ENCODE measurements at regions not wholly inside any gene's neighbourhood (a gene's known extent, or its start where the extent isn't known, plus 50 kb on each side); places are given as distances from the start of the nearest gene placed in this dataset.

DNA sequence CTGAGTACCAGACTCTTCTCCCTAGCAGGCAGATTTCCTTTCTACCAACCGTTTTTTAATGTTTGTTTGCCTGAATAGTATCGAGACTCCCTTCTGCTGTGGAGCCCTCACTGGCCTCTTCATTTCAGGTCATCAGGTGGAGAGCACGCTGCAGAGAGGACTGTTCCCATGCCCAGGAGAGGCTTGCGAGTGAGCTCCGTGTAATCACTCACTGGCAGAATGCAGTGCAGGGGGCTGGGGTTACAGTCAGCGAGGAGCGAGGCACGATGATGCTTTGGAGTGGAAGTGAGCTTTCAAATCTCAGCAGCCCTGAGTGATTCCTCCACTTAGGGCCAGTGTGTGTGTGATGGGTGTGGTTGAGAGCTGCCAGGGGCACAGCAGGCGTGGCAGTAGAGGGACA lies 385.2 kb downstream of the SHQ1 start:
- Histone ChIP-seq H3K9ac (replicated peaks in 1 of 4; ENCODE audit: extremely low read depth in 1 of 4, low read depth in 3 of 4, low read length in 3 of 4) (no peak overlapping the region), H3K79me2 (ENCODE audit: control insufficient read depth in 1 of 2, insufficient read depth in 2 of 2, low read length in 2 of 2) (no peaks in the 10 kb centered on the region), H3K79me1 (ENCODE audit: low read depth, low read length) (no peaks in the 10 kb centered on the region), H4K91ac (replicated peaks; ENCODE audit: insufficient read length, low read length) (no peak overlapping the region), H2AFZ (ENCODE audit: low read length) (no peak overlapping the region), H2AK5ac (ENCODE audit: low read depth, low read length) (no peak overlapping the region), H4K8ac (ENCODE audit: extremely low read depth, insufficient read depth, low read length) (no peak overlapping the region), H3K14ac (ENCODE audit: insufficient read length) (no peak overlapping the region), H3K18ac (ENCODE audit: extremely low read depth, low read length) (no peak overlapping the region), H3K27ac (ENCODE audit: low read depth, low read length) (no peak overlapping the region), H4K20me1 (replicated peaks in 1 of 2; ENCODE audit: control insufficient read depth in 1 of 2, insufficient read depth in 2 of 2, low read length in 2 of 2) (no peaks in the 10 kb centered on the region), H2BK15ac (ENCODE audit: low read length) (no peak overlapping the region), H3K4ac (replicated peaks; ENCODE audit: insufficient read length, low read depth, low read length) (no peak overlapping the region), H3K23ac (ENCODE audit: insufficient read length) (no peak overlapping the region), H3K23me2 (ENCODE audit: low read depth, low read length) (no peaks in the 10 kb centered on the region), H3K9me3 (ENCODE audit: insufficient read depth in 2 of 2, low read depth in 1 of 2, low read length in 1 of 2) (no peaks in the 10 kb centered on the region), H3K4me3 (ENCODE audit: extremely low read depth in 1 of 4, insufficient read depth in 2 of 4, low read depth in 3 of 4, low read length in 4 of 4) (no peak overlapping the region), H3K4me1 (replicated peaks in 1 of 4; ENCODE audit: control insufficient read depth in 3 of 4, insufficient read depth in 4 of 4, low read length in 3 of 4) (no peaks in the 10 kb centered on the region), H2BK5ac (ENCODE audit: low read depth, low read length) (no peak overlapping the region), H3K4me2 (ENCODE audit: insufficient read depth in 1 of 2, low read depth in 2 of 2, low read length in 2 of 2) (no peak overlapping the region), H3K27me3 (replicated peaks in 1 of 4; ENCODE audit: control insufficient read depth in 3 of 4, extremely low read depth in 1 of 4, insufficient read depth in 3 of 4, low read length in 3 of 4) (no peaks in the 10 kb centered on the region; a peak in 1 of 7 replicates), H2BK20ac (ENCODE audit: low read length) (no peak overlapping the region), H3K56ac (replicated peaks; ENCODE audit: insufficient read length, low read depth, low read length) (no peak overlapping the region), H2BK120ac (replicated peaks; ENCODE audit: low read depth, low read length) (no peak overlapping the region), H3K36me3 (ENCODE audit: control insufficient read depth in 2 of 4, insufficient read depth in 4 of 4, low read length in 3 of 4) (no peaks in the 10 kb centered on the region; a peak in 1 of 8 replicates), H4K5ac (ENCODE audit: insufficient read length, low read depth, low read length) (no peak overlapping the region), H2BK12ac (ENCODE audit: low read depth, low read length) (no peak overlapping the region)
- 81% methylated on average over 9 of the region's 9 CpGs; no CpG with 5 or more reads in 1 of the 2 experiments for WGBS, 2 experiments (ENCODE audit: extremely low coverage in 1 of 2, insufficient coverage in 1 of 2, insufficient read length in 1 of 2, insufficient replicate concordance in 2 of 2, low coverage in 1 of 2, low lambda C conversion rate in 2 of 2, missing lambda C conversion rate in 1 of 2)
- DNase-seq (ENCODE audit: low read depth in 1 of 2, low spot score in 2 of 2) (no peak), FAIRE-seq (no peak)
- CTCF ChIA-PET (ENCODE audit: partially characterized antibody) = interaction anchor here (0.6 to 1.3 kb wide), 6 partner anchors 30 to 644 kb away, joined by 3 to 5 read pairs (median 3); no protein-coding TSS in a partner anchor
- POLR2A ChIA-PET (ENCODE audit: partially characterized antibody) = interaction anchor here (1.3 kb wide), 1 partner anchor 15 kb away, joined by 5 read pairs; no protein-coding TSS in a partner anchor
- no peak for TF ChIP-seq KDM5A (IDR thresholded peaks at IDR 0.05; ENCODE audit: low read length)
- TF ChIP-seq NANOG (IDR thresholded peaks at IDR 0.05; ENCODE audit: insufficient read depth, low read depth, low read length, poor library complexity, severe bottlenecking) = no peak
- TF ChIP-seq EGR1 (IDR thresholded peaks at IDR 0.05; ENCODE audit: borderline replicate concordance, low read depth, low read length) = no peak
- no peak for TF ChIP-seq TEAD4 (IDR thresholded peaks at IDR 0.05; ENCODE audit: low read depth, low read length)
- no peak for TF ChIP-seq SP1 (IDR thresholded peaks at IDR 0.05; ENCODE audit: low read depth, low read length)
- no peak for TF ChIP-seq ASH2L (IDR thresholded peaks at IDR 0.05; ENCODE audit: low read length)
- no peak for TF ChIP-seq JUND (IDR thresholded peaks at IDR 0.05; ENCODE audit: low read length)
- TF ChIP-seq, protein P1, sequence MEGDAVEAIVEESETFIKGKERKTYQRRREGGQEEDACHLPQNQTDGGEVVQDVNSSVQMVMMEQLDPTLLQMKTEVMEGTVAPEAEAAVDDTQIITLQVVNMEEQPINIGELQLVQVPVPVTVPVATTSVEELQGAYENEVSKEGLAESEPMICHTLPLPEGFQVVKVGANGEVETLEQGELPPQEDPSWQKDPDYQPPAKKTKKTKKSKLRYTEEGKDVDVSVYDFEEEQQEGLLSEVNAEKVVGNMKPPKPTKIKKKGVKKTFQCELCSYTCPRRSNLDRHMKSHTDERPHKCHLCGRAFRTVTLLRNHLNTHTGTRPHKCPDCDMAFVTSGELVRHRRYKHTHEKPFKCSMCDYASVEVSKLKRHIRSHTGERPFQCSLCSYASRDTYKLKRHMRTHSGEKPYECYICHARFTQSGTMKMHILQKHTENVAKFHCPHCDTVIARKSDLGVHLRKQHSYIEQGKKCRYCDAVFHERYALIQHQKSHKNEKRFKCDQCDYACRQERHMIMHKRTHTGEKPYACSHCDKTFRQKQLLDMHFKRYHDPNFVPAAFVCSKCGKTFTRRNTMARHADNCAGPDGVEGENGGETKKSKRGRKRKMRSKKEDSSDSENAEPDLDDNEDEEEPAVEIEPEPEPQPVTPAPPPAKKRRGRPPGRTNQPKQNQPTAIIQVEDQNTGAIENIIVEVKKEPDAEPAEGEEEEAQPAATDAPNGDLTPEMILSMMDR (IDR thresholded peaks at IDR 0.05; ENCODE audit: control extremely low read depth in 1 of 3, insufficient read depth in 1 of 3, low read depth in 1 of 3, low read length in 3 of 3) = no peak
- no peak for TF ChIP-seq BACH1 (IDR thresholded peaks at IDR 0.05; ENCODE audit: low read length)
- TF ChIP-seq MAFK (IDR thresholded peaks at IDR 0.05; ENCODE audit: low read depth, low read length) = no peak
- no peak for TF ChIP-seq JUN (IDR thresholded peaks at IDR 0.05; ENCODE audit: low read depth, low read length)
- no peak for TF ChIP-seq ZNF274 (IDR thresholded peaks at IDR 0.05; ENCODE audit: borderline replicate concordance, extremely low read depth, low read length)

All from H1 (cell line).